SK-N-SH treated with all-trans-retinoic acid at 6 μM for 48 hours (cell line): ENCODE measurements at regions not wholly inside any gene's neighbourhood (a gene's known extent, or its start where the extent isn't known, plus 50 kb on each side); places are given as distances from the start of the nearest gene placed in this dataset.

Experiments used
- CREB5 ChIP-seq: fragments of 250-450 bp; sonication (Bioruptor Pico); IDR thresholded peaks from 2 replicates; pipeline ENCODE4 v1.5.1; 2020; ENCODE audit warnings: low read depth, mild to moderate bottlenecking, moderate library complexity
- OSR1 ChIP-seq: fragments of 250-450 bp; sonication (Bioruptor Pico); IDR thresholded peaks from 2 replicates; pipeline ENCODE4 v1.8.0; 2022; ENCODE audit warnings: moderate library complexity, mild to moderate bottlenecking, inconsistent platforms
- PATZ1 ChIP-seq: fragments of 250-450 bp; sonication (Bioruptor Pico); IDR thresholded peaks from 2 replicates; pipeline ENCODE4 v1.8.0; 2020; ENCODE audit warnings: mild to moderate bottlenecking, moderate library complexity, borderline replicate concordance
- RARB ChIP-seq: fragments of 250-450 bp; sonication (Bioruptor Pico); IDR thresholded peaks from 2 replicates; pipeline ENCODE4 v1.8.0; 2021; ENCODE audit warnings: mild to moderate bottlenecking, moderate library complexity
- SNAI2 ChIP-seq: fragments of 250-450 bp; sonication (Bioruptor Pico); IDR thresholded peaks from 2 replicates; pipeline ENCODE4 v1.5.0; 2020; ENCODE audit warnings: mild to moderate bottlenecking, moderate library complexity
- ZNF565 ChIP-seq: fragments of 450-650 bp; formaldehyde crosslinking; conservative IDR thresholded peaks from 2 replicates; pipeline ENCODE4 v1.5.0; 2020; ENCODE audit warnings: low read depth, mild to moderate bottlenecking, moderate library complexity

GRCh38 chr18:76255070-76255683 is 239.9 kb downstream of the ZNF516 start:
- TF ChIP-seq PATZ1 (no peak), CREB5 (CRISPR knock-in tag) (no peak), RARB (CRISPR knock-in tag) (no peak), ZNF565 (no peak), OSR1 (CRISPR knock-in tag) (no peak), SNAI2 (no peak)
